ENCODE measurements at regions not wholly inside any gene's neighbourhood (a gene's known extent, or its start where the extent isn't known, plus 50 kb on each side); places are given as distances from the start of the nearest gene placed in this dataset.
A peak's percentile ranks its signal among the peaks of the same experiment; 100 is the strongest.

DNA sequence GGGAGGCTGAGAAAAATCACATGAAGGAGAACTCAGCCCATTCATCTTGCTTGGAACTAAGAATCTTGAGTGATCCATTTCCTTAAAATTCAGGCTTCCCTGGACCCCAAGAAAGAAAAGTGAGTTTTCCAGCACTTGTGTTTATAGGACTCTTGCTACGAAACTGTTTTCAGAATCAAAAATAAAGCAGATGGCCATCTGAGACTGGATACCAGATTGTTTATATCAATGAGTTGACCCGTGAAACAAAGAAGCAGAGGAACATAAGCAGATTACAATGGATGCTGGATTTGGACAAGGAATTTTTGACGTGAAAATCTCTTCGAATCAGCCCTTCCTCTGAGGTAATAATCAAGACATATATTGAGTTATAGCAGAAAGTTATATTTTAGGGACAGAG is 223.2 kb downstream of the SYK start:
- DNase-seq (ENCODE audit: low read depth) = no peak

DNA sequence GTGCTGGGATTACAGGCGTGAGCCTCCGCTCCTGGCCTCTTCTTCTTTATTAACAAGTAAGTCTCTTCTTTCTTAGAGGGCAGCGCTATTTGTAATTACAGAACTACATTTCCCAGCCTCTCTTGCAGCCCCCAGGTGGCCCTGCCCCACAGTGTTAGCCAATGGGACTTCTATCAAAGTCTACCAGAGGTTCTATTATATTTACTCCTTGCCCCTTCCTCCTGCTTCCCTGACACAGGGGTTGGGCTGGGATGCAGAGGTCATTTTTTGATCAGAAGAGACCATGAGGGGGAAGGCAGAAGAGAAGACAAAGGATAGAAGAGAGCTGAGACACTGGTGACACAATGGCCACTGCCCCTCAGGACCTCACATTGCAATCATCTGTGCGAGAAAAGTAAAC is 224.2 kb downstream of the SYK start:
- DNase-seq (ENCODE audit: low read depth) = no peak

GRCh38 chr9:91026266-91026665 is 224.6 kb downstream of the SYK start:
- no peak for DNase-seq (ENCODE audit: low read depth)

DNA sequence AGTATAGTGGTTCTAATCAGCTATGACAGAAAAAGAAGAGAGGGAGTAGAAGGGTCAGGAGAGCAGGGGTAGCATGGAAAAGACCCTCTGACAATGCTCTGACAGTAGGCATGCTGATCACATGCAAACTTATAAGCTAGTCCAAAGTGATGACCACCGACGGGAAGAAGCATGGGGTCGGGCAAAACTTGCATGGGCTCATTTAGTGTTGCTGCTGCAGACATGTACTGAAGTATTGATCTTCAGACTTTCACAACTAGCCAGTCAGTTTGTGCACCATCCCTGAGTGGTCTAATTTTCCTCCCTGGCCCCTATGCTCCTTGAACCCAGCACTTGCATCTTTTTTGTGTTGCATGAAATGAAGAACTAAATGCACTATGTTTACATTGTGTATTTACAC is 225.4 kb downstream of the SYK start:
- DNase-seq (ENCODE audit: low read depth) = no peak

- DNase-seq (ENCODE audit: low read depth) = no peak
These were observed 226.7 kb downstream of the SYK start for GRCh38 chr9:91028166-91028827.

GRCh38 chr9:91029650-91030361 is 228.2 kb downstream of the SYK start:
- DNase-seq (ENCODE audit: low read depth) = no peak

DNA sequence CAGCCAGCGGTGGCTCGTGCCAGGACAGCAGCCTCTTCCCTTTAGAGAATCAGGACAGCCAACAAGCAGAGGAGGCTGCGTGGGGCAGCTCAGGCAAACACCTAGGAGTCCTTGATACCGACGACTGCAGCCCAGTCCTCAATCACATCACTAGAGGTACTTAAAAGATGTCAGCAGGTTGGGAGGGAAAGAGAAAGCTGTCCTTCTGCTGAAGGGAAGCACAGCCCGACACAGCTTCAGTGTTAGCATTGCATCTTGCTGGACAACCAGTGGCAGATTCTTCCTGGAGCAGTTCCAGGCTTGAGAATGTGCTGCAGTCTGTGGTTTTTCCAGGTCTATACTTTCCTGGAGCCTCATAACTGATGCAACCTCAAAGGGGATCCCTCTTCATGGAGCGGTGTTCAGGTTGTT is 230.5 kb downstream of the SYK start:
- no peak for DNase-seq (ENCODE audit: low read depth)

DNA sequence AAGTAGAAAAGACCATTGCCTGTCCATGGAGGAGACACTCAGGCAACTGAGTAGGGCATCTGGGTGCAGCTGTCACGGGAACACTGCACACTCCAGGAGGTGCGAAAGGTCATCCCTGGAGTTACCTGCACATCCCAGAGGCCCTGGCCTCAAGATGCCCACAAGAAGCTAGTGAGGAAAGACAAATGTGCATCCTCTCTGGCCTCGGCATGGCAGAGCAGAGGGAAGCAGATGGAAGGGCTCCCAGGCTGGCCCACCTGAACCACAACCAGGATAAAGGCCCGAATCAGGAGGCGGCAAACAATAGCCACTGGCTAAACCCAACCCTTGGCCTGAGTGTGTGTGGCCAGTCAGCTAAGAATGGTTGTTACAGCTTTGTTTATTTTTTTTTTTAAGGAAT is 231.7 kb downstream of the SYK start:
- DNase-seq (ENCODE audit: low read depth) = no peak

- peak; percentile 68 for DNase-seq (ENCODE audit: low read depth)
These were observed 232.2 kb downstream of the SYK start for GRCh38 chr9:91033797-91034196.

DNA sequence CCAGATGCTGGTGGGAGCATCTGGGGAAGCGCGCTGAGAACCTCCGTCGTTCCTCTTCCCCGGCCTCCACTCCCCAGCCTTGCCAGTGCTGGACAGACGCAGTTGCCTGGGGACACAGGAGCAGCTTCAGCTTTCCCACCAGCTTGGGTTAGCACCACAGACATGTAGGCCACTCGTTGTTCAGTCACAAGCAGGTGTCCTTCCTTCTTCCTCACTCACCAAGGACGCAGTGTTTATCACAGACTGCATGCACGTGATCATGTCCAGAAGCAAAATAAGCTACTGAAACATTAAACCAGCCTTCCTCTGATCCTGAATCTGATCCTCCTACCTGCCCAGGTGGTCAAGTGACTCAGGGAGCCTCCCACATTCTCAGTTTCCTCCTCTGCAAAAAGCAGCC is 232.9 kb downstream of the SYK start:
- DNase-seq (ENCODE audit: low read depth) = no peak

GRCh38 chr9:91034976-91035824 is 233.6 kb downstream of the SYK start:
- DNase-seq (ENCODE audit: low read depth) = no peak

DNA sequence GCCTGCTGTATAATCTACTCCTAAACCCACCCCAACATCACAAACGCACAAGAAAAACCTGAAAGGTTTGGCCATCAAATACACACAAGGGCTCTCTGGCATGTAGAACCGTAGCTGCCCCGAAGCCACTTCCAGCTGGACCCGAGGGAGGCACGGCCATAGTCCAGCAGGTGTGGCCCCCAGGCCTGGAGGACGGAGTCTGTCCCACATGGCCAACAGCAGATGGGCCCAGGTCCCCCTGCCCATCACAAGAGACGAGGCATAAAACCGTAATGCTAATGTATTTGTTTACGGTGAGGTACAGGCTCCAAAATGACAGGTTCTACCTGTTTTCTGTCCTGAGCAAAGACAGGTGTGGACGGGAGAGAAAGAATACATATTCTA is 234.2 kb downstream of the SYK start:
- DNase-seq (ENCODE audit: low read depth) = no peak

DNA sequence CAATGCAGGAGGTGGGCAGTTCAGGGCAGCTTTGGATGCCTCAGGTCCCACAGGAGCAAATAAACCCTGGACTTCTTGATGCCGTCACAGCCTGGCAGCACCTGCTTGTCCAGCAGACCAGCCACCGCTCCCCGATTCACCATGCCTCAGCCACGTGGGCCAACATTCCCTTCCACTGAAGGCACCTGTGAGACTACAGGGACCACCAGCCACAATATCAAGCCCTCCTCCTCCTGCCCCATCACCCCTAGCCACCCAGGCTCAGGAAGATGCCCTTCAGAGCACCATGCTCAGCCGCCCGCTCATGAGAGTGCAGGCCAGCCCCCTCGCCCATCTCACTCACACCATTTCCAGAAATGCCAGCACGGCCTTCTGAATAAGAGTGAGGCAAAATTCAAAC is 234.7 kb downstream of the SYK start:
- no peak for DNase-seq (ENCODE audit: low read depth)

DNA sequence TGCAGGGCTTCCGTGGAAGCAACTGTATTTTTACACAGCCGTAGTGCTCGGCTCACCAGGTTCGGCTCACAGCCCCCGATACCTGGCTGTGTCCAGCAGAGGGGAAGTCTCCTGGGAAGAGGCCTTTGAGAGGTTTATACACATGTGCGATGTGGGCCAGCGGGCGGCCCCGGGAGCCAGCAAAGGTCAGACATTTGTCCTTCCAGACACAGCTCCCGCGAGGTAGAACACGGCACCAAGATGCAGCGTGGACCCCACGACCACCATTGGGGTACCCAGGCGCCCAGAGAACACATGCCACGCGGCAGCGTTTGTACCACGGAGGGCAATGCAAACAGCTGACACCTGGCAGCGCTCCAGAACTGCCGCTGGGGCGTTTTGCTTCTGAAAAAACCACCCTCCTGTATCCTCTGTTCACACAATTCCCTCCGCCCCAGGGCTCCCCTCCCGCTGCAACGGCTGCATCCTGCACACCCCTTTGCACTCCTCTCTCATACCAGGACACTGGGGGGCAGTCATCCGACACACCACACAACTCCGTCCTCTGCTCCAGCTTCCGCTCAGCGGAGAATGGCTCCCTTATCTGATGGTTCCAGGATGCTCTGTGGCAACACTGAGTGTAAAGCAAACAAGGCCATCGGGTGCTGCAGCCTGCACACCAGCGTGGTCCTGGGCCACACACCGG is 235.3 kb downstream of the SYK start:
- peak; percentile 69 for DNase-seq (ENCODE audit: low read depth)

DNA sequence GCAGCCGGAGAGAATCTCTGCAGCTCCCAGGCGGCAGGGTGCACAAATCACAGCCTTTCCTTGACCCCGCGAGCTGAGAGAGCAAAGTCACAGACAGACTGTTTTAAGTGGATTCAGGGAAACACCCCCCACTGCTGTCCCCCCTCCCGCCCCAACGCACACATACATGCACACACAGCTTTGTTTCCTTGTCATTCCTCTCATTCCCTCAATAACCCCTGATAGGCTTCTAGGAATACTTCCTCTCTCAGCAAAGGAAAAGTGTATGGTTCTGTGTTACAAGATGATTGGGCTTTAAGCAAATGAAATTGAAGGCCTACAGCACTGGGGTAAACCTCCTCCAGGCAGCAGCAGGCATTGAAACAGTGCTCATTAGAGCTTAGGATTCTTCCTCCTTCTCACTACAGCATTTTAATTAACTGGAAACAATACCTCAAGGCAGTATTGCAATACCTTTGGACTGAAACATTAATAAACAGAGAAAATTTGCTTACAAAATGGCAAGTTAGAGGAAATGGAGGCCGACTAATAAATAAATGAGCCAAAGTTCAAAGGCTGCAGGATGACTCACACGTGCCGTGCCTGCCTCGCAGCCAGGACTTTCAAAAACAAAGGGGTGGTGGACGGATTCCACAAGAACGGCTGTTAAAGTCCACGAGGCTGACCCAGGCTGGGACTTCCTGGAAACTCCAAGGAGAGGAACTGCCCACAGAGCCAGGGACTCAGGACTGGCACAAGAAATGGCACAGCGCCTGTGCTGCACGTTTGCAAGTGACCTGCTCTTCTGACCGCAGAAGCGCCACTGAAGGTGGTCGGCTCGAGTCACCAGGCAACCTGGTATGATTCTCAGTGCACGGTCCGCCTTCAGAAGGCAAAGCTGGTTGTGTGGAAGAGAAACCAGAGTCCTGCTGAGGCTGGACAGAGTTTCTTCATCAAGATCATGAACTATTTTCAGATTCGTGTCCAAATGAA is 236.2 kb downstream of the SYK start:
- DNase-seq (ENCODE audit: low read depth) = no peak

DNA sequence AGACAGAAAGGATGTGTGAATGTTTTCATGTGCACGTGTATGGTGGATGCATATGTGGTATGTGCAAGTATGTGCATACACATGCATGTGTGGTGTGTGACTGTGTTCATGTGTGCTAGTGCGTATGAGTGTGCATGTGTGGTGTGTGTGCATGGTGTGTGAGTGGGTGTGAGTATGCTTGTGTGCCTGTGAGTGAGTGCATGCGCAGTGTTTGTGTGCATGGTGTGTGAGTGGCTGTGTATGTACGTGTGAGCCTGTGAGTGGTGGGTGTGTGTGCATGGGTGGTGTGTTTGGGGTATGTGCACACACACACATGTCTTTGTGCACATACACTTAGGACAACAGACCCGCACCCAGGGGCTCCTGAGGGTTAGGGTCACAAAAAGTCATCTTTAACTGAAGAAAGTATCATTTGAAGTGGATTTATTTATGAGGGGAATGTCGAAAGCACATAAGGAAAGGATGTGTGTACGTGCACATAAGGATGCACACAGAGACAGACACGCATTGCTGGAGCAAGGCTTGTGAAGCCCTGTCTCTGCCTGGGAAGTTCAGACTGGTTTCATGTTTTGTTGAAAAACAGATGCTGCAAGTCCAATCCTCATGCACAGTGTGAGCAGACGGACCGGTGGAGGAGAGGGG is 237.0 kb downstream of the SYK start:
- no peak for DNase-seq (ENCODE audit: low read depth)

DNA sequence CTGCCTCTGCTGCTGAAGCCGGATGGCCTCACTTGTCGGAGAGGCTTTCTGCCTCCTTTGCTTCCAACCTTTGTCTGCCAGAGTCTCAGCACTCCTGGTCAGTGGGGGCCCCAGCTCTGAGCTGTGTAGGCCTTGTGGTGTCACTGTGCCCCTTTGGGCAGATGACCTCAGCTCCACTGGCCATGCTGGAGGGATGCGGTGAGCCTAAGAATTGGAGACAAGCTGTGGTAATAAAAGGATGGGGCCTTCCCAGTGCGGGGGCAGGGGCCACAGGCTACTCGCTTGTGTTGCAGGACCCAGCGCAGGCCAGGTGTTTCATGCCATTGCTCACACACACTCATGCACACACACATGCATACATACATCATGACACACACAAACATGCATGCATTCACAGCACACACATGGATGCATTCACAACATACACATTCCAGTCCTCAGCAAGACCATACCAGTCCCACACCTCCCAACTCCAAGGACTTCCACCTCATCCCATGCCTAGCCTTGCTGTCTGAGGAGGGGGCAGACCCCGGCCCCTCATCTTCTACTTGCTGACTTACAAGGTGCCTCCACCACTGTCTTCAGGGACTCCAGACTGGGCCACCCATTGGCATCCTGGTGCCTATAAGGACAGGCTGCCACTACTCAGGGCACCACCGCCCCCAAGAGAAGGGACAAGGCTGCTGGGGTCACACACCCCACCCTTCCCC is 237.7 kb downstream of the SYK start:
- DNase-seq (ENCODE audit: low read depth) = no peak

DNA sequence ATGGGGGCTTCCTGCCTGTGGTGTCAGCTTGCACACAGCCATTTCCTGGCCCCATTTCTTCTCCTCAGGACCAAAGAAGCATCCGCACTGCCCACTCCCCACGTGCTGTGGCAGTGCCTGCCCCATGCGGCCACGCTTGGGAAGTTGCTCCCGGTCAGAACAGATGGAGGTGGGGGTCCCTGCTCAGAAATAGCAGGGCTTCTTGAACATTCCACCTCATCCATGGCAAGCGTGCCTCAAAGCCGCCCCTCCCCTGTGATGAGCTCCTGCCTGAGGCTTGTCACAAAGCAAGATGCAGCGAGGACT is 238.2 kb downstream of the SYK start:
- DNase-seq (ENCODE audit: low read depth) = no peak

DNA sequence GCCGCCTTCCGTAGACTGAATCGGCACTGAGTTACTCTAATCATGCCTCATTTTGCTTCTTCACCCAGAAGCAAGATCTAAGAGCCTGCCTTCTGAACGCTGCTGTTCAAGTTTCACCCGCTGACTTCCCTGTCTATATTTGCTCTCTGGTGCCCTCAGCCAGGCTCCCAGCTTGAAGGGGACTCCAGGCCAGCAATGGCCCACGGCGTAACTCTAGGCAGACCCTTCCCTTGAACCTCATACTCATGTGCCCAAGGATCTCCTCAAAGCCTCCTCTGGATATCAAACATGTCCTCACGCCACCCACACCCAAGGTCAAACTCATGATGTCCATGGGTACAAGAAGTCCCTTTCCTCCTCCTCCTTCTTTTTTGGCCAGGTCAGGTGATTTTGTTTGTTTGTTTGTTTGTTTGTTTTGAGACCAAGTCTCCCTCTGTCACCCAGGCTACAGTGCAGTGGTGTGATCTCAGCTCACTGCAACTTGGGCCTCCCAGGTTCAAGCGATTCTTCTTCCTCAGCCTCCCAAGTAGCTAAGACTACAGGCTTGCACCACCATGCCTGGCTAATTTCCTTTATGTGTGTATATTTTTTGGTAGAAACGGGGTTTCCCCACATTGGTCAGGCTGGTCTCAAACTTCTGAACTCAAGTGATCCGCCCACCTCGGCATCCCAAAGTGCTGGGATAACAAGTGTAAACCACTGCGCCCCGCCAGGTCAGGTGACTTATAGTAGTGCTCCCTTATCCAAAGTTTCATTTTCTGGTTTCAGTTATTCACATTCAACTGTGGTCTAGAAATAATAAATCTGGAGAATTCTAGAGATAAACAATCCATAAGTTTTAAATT is 239.0 kb downstream of the SYK start:
- no peak for DNase-seq (ENCODE audit: low read depth)
